HG03159 (cell line): ENCODE measurements at regions not wholly inside any gene's neighbourhood (a gene's known extent, or its start where the extent isn't known, plus 50 kb on each side); places are given as distances from the start of the nearest gene placed in this dataset.
"Not testable (repeated sequence)": the region's sequence is repeated elsewhere in the genome, so short reads cannot be mapped to it uniquely, and the experiment has no call there.

Experiments used
- ATAC-seq: cut with Tn5 transposase; IDR thresholded peaks from one replicate; pipeline ENCODE4 v1.9.1; 2021; ENCODE audit warnings: mild to moderate bottlenecking, moderate library complexity; ENCODE audit not compliant: unreplicated experiment

- ATAC-seq = not testable (repeated sequence)
Measured at GRCh38 chr12:74676955-74677354, 139.3 kb downstream of the ATXN7L3B start.

GRCh38 chr12:74685385-74685784 is 147.8 kb downstream of the ATXN7L3B start:
- ATAC-seq = no peak

- ATAC-seq = peak; percentile 71
Measured at GRCh38 chr12:74689071-74689655, 151.5 kb downstream of the ATXN7L3B start.

GRCh38 chr12:74689929-74690328 is 152.3 kb downstream of the ATXN7L3B start:
- ATAC-seq = no peak

- no peak for ATAC-seq
Measured at GRCh38 chr12:74719447-74719846, 181.8 kb downstream of the ATXN7L3B start.

GRCh38 chr12:74722709-74723108 is 185.1 kb downstream of the ATXN7L3B start:
- no peak for ATAC-seq

- no peak for ATAC-seq
Measured at GRCh38 chr12:74725154-74725553, 187.5 kb downstream of the ATXN7L3B start.

- ATAC-seq = no peak
Measured at GRCh38 chr12:74728006-74728405, 190.4 kb downstream of the ATXN7L3B start.

GRCh38 chr12:74732164-74732784 is 194.6 kb downstream of the ATXN7L3B start:
- ATAC-seq = no peak

- ATAC-seq = no peak
Measured at GRCh38 chr12:74732826-74733225, 195.2 kb downstream of the ATXN7L3B start.

- ATAC-seq = no peak
Measured at GRCh38 chr12:74741112-74741511, 203.5 kb downstream of the ATXN7L3B start.

GRCh38 chr12:74747305-74747704 is 209.7 kb downstream of the ATXN7L3B start:
- no peak for ATAC-seq

GRCh38 chr12:74751441-74751840 is 213.8 kb downstream of the ATXN7L3B start:
- ATAC-seq = no peak

- ATAC-seq = no peak
Measured at GRCh38 chr12:74752215-74752614, 214.6 kb downstream of the ATXN7L3B start.

GRCh38 chr12:74770552-74770951 is 232.9 kb downstream of the ATXN7L3B start:
- ATAC-seq = no peak

- ATAC-seq = no peak
Measured at GRCh38 chr12:74775276-74775675, 237.6 kb downstream of the ATXN7L3B start.

GRCh38 chr12:74776378-74776777 is 238.7 kb downstream of the ATXN7L3B start:
- no peak for ATAC-seq

- no peak for ATAC-seq
Measured at GRCh38 chr12:74780182-74780849, 242.7 kb downstream of the ATXN7L3B start.

GRCh38 chr12:74780850-74781241 is 243.2 kb downstream of the ATXN7L3B start:
- ATAC-seq = not testable (repeated sequence)

GRCh38 chr12:74781991-74782485 is 244.4 kb downstream of the ATXN7L3B start:
- ATAC-seq = no peak

- ATAC-seq = no peak
Measured at GRCh38 chr12:74790931-74791330, 253.3 kb downstream of the ATXN7L3B start.

- ATAC-seq = no peak
Measured at GRCh38 chr12:74791365-74791764, 253.7 kb downstream of the ATXN7L3B start.
